ENCODE measurements at regions not wholly inside any gene's neighbourhood (a gene's known extent, or its start where the extent isn't known, plus 50 kb on each side); places are given as distances from the start of the nearest gene placed in this dataset.

DNA sequence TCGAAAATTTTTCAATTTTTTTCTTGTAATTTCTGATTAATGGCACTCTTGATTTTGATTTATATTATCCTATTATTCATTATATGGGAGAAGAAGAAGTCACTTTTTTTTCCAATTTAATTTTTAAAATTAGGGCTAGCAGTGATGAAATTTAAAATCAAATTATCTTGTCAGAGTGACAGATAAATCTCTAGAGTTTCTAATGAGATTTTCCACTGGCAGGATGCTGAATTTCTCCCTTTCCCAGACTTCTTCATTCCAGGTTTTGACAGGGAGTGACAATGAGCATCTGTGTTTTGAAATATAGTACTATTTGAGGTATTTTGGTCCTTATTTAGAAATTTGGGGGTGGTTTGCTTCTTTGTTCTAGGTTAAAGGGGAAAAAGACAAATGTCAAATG, 2274.1 kb downstream of the MAT2B start:
- ATAC-seq = no peak
- 0 out of 2 replicates have a peak, but pooled peaks have one; percentile 17 for TF ChIP-seq TCF4 (CRISPR knock-in tag; IDR thresholded peaks at IDR 0.05; ENCODE audit: borderline replicate concordance)
- TF ChIP-seq PPARA (CRISPR knock-in tag; IDR thresholded peaks at IDR 0.05; ENCODE audit: borderline replicate concordance) = no peak
- no peak for TF ChIP-seq ESRRG (CRISPR knock-in tag; IDR thresholded peaks at IDR 0.05)
- TF ChIP-seq ISL1 (CRISPR knock-in tag; IDR thresholded peaks at IDR 0.05) = peak; percentile 73
- TF ChIP-seq ZFP3 (CRISPR knock-in tag; IDR thresholded peaks at IDR 0.05) = no peak
- no peak for TF ChIP-seq ZNF8 (CRISPR knock-in tag; IDR thresholded peaks at IDR 0.05)
- no peak for TF ChIP-seq OSR1 (CRISPR knock-in tag; IDR thresholded peaks at IDR 0.05)
- TF ChIP-seq CSDC2 (CRISPR knock-in tag; IDR thresholded peaks at IDR 0.05) = no peak
- TF ChIP-seq ZNF70 (CRISPR knock-in tag; IDR thresholded peaks at IDR 0.05) = no peak
- no peak for TF ChIP-seq GLIS3 (CRISPR knock-in tag; IDR thresholded peaks at IDR 0.05)
- no peak for TF ChIP-seq ZC3H10 (CRISPR knock-in tag; IDR thresholded peaks at IDR 0.05)
- TF ChIP-seq, protein P1, sequence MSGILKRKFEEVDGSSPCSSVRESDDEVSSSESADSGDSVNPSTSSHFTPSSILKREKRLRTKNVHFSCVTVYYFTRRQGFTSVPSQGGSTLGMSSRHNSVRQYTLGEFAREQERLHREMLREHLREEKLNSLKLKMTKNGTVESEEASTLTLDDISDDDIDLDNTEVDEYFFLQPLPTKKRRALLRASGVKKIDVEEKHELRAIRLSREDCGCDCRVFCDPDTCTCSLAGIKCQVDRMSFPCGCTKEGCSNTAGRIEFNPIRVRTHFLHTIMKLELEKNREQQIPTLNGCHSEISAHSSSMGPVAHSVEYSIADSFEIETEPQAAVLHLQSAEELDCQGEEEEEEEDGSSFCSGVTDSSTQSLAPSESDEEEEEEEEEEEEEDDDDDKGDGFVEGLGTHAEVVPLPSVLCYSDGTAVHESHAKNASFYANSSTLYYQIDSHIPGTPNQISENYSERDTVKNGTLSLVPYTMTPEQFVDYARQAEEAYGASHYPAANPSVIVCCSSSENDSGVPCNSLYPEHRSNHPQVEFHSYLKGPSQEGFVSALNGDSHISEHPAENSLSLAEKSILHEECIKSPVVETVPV (CRISPR knock-in tag; IDR thresholded peaks at IDR 0.05) = no peak
- TF ChIP-seq SNAI2 (CRISPR knock-in tag; IDR thresholded peaks at IDR 0.05) = no peak

DNA sequence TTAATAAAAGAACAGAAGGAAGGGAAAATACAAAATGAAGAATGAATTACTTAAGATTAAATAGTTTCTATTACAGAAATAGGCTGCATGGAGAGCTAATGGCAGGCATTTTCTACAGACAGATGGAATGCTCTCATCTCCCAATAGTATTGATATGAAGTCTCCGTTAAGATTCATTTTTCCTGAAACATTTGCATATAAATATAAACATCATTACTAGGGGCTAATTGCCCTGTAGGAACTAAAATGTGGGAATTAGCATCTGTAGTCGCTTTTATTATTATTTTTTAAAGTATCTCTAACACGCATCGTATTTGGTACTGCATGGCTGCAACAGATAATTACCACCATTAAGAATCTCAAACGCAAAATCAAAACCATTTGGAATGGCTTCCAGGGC, 2275.5 kb downstream of the MAT2B start:
- ATAC-seq = no peak
- TF ChIP-seq GLIS3 (CRISPR knock-in tag; IDR thresholded peaks at IDR 0.05) (no peak), ZC3H10 (CRISPR knock-in tag; IDR thresholded peaks at IDR 0.05) (no peak), RARB (CRISPR knock-in tag; IDR thresholded peaks at IDR 0.05) (no peak), CSDC2 (CRISPR knock-in tag; IDR thresholded peaks at IDR 0.05) (no peak), ZNF70 (CRISPR knock-in tag; IDR thresholded peaks at IDR 0.05) (no peak), ESRRG (CRISPR knock-in tag; IDR thresholded peaks at IDR 0.05) (no peak), BACH2 (CRISPR knock-in tag; IDR thresholded peaks at IDR 0.05; ENCODE audit: borderline replicate concordance) (no peak)

DNA sequence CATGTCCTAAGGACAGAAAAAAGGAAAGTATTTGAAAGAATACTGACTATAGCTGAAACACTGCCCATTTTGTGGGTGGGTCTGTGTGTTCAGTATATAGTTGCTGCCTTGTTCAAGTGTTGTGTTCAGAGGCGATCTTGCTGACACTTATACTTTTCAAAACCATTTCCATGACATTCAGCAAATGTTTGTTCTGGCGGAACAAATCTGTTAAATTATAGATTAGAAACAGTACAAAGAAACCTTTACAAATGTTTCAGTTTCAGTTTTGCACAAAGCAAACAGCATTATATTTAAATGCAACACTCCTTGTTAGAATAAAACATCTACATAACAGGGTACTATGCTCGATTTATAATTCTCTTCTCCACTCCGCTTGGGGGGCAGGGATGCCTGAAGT, 2276.3 kb downstream of the MAT2B start:
- no peak for TF ChIP-seq CSDC2 (CRISPR knock-in tag; IDR thresholded peaks at IDR 0.05)
- no peak for TF ChIP-seq OSR1 (CRISPR knock-in tag; IDR thresholded peaks at IDR 0.05)
- no peak for TF ChIP-seq ZFP30 (CRISPR knock-in tag; IDR thresholded peaks at IDR 0.05)
- no peak for TF ChIP-seq RARB (CRISPR knock-in tag; IDR thresholded peaks at IDR 0.05)
- no peak for TF ChIP-seq ZFP3 (CRISPR knock-in tag; IDR thresholded peaks at IDR 0.05)
- no peak for TF ChIP-seq ARNTL (CRISPR knock-in tag; IDR thresholded peaks at IDR 0.05; ENCODE audit: borderline replicate concordance, low read depth)
- TF ChIP-seq SNAI2 (CRISPR knock-in tag; IDR thresholded peaks at IDR 0.05) = no peak
- TF ChIP-seq, protein P2, sequence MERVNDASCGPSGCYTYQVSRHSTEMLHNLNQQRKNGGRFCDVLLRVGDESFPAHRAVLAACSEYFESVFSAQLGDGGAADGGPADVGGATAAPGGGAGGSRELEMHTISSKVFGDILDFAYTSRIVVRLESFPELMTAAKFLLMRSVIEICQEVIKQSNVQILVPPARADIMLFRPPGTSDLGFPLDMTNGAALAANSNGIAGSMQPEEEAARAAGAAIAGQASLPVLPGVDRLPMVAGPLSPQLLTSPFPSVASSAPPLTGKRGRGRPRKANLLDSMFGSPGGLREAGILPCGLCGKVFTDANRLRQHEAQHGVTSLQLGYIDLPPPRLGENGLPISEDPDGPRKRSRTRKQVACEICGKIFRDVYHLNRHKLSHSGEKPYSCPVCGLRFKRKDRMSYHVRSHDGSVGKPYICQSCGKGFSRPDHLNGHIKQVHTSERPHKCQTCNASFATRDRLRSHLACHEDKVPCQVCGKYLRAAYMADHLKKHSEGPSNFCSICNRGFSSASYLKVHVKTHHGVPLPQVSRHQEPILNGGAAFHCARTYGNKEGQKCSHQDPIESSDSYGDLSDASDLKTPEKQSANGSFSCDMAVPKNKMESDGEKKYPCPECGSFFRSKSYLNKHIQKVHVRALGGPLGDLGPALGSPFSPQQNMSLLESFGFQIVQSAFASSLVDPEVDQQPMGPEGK (CRISPR knock-in tag; IDR thresholded peaks at IDR 0.05; ENCODE audit: borderline replicate concordance) = no peak
- TF ChIP-seq ZC3H10 (CRISPR knock-in tag; IDR thresholded peaks at IDR 0.05) = no peak
- TF ChIP-seq TCF4 (CRISPR knock-in tag; IDR thresholded peaks at IDR 0.05; ENCODE audit: borderline replicate concordance) = no peak
- no peak for ATAC-seq

DNA sequence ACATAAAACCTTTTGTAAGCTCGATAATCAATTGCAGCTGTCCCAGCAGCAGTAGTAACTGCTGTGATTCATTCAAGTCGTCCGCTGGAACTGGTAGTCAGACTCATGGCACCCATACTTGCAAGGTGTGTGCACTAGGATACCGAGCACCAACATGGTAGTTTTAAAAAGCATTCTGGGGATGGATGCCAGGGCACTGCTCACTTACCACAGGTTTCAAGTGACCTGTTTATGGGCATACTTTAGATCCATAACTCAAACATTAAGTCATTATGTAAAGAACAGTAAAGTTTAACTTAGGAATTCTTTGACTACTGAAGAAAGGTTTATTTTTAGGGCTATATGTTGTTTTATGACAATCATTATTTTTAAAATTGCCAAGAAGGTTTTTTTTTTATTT, 2277.6 kb downstream of the MAT2B start:
- TF ChIP-seq, protein P3, sequence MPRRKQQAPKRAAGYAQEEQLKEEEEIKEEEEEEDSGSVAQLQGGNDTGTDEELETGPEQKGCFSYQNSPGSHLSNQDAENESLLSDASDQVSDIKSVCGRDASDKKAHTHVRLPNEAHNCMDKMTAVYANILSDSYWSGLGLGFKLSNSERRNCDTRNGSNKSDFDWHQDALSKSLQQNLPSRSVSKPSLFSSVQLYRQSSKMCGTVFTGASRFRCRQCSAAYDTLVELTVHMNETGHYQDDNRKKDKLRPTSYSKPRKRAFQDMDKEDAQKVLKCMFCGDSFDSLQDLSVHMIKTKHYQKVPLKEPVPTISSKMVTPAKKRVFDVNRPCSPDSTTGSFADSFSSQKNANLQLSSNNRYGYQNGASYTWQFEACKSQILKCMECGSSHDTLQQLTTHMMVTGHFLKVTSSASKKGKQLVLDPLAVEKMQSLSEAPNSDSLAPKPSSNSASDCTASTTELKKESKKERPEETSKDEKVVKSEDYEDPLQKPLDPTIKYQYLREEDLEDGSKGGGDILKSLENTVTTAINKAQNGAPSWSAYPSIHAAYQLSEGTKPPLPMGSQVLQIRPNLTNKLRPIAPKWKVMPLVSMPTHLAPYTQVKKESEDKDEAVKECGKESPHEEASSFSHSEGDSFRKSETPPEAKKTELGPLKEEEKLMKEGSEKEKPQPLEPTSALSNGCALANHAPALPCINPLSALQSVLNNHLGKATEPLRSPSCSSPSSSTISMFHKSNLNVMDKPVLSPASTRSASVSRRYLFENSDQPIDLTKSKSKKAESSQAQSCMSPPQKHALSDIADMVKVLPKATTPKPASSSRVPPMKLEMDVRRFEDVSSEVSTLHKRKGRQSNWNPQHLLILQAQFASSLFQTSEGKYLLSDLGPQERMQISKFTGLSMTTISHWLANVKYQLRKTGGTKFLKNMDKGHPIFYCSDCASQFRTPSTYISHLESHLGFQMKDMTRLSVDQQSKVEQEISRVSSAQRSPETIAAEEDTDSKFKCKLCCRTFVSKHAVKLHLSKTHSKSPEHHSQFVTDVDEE (CRISPR knock-in tag; IDR thresholded peaks at IDR 0.05) = no peak
- TF ChIP-seq ZC3H10 (CRISPR knock-in tag; IDR thresholded peaks at IDR 0.05) (no peak), ZNF8 (CRISPR knock-in tag; IDR thresholded peaks at IDR 0.05) (no peak), ESRRG (CRISPR knock-in tag; IDR thresholded peaks at IDR 0.05) (no peak), ZFP30 (CRISPR knock-in tag; IDR thresholded peaks at IDR 0.05) (no peak), OSR1 (CRISPR knock-in tag; IDR thresholded peaks at IDR 0.05) (no peak), BACH2 (CRISPR knock-in tag; IDR thresholded peaks at IDR 0.05; ENCODE audit: borderline replicate concordance) (no peak)
- ATAC-seq = no peak

DNA sequence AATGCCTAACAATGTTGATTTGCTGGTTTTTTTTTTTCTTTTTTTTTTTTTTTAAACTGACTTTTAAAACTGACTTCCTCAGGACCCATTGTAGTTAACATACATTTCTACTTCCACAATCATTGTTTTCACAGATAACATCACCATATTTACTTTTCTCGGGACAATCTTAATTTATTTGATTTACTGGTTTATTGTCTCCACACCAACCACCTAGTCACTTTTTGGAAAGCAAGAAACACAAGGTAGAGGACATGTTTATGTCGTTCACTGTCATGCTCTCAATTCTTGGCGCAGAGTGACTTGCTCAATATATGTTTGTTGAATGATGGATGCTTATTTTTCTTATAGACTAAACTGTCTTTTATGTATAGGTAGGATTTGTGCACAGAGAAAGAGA, 2280.7 kb downstream of the MAT2B start:
- TF ChIP-seq, protein P4, sequence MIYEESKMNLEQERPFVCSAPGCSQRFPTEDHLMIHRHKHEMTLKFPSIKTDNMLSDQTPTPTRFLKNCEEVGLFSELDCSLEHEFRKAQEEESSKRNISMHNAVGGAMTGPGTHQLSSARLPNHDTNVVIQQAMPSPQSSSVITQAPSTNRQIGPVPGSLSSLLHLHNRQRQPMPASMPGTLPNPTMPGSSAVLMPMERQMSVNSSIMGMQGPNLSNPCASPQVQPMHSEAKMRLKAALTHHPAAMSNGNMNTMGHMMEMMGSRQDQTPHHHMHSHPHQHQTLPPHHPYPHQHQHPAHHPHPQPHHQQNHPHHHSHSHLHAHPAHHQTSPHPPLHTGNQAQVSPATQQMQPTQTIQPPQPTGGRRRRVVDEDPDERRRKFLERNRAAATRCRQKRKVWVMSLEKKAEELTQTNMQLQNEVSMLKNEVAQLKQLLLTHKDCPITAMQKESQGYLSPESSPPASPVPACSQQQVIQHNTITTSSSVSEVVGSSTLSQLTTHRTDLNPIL (CRISPR knock-in tag; IDR thresholded peaks at IDR 0.05; ENCODE audit: low read depth) = no peak
- TF ChIP-seq, protein P5, sequence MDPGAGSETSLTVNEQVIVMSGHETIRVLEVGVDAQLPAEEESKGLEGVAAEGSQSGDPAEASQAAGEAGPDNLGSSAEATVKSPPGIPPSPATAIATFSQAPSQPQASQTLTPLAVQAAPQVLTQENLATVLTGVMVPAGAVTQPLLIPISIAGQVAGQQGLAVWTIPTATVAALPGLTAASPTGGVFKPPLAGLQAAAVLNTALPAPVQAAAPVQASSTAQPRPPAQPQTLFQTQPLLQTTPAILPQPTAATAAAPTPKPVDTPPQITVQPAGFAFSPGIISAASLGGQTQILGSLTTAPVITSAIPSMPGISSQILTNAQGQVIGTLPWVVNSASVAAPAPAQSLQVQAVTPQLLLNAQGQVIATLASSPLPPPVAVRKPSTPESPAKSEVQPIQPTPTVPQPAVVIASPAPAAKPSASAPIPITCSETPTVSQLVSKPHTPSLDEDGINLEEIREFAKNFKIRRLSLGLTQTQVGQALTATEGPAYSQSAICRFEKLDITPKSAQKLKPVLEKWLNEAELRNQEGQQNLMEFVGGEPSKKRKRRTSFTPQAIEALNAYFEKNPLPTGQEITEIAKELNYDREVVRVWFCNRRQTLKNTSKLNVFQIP (CRISPR knock-in tag; IDR thresholded peaks at IDR 0.05; ENCODE audit: borderline replicate concordance, low read depth) = no peak
- TF ChIP-seq PPARA (CRISPR knock-in tag; IDR thresholded peaks at IDR 0.05; ENCODE audit: borderline replicate concordance) (no peak), ZFP3 (CRISPR knock-in tag; IDR thresholded peaks at IDR 0.05) (no peak), ISL1 (CRISPR knock-in tag; IDR thresholded peaks at IDR 0.05) (no peak), ZNF70 (CRISPR knock-in tag; IDR thresholded peaks at IDR 0.05) (no peak), OSR1 (CRISPR knock-in tag; IDR thresholded peaks at IDR 0.05) (no peak), ZNF8 (CRISPR knock-in tag; IDR thresholded peaks at IDR 0.05) (no peak), SNAI2 (CRISPR knock-in tag; IDR thresholded peaks at IDR 0.05) (no peak), ESRRG (CRISPR knock-in tag; IDR thresholded peaks at IDR 0.05) (no peak), CSDC2 (CRISPR knock-in tag; IDR thresholded peaks at IDR 0.05) (no peak), ZC3H10 (CRISPR knock-in tag; IDR thresholded peaks at IDR 0.05) (no peak)
- TF ChIP-seq, protein P2 (CRISPR knock-in tag; IDR thresholded peaks at IDR 0.05; ENCODE audit: borderline replicate concordance) = no peak
- no peak for ATAC-seq

Measured in SK-N-SH treated with all-trans-retinoic acid at 6 μM for 48 hours (cell line).